H1 (cell line): ENCODE measurements at regions not wholly inside any gene's neighbourhood (a gene's known extent, or its start where the extent isn't known, plus 50 kb on each side); places are given as distances from the start of the nearest gene placed in this dataset.

Experiments
- CTCF ChIA-PET: fragments of 300-600 bp; sonication (Branson Sonifier 250); formaldehyde crosslinking; loops from one replicate; lab custom pipeline; 2021; ENCODE audit not compliant: partially characterized antibody; lab: Charles Lee
- POLR2A ChIA-PET: fragments of 300-600 bp; sonication (Branson Sonifier 250); formaldehyde crosslinking; loops from one replicate; lab custom pipeline; 2021; ENCODE audit warnings: inconsistent platforms; ENCODE audit not compliant: partially characterized antibody; lab: Charles Lee
- DNase-seq, 2 experiments: peaks; one replicate each; pipeline versions ENCODE4 v3.0.0 to v3.0.0-alpha.2; 2010 to 2022; ENCODE audit warnings: low spot score in 2 of 2, low read depth in 1 of 2, mixed read lengths in 1 of 2
- FAIRE-seq: peaks from 2 replicates; lab custom pipeline; 2011; peaks lifted over from hg19 to GRCh38; lab: Jason Lieb, UNC
- H2AFZ ChIP-seq: 2 replicates; pipeline ENCODE4 v1.8.1; 2012; ENCODE audit warnings: low read length, inconsistent platforms
- H2AK5ac ChIP-seq: 2 replicates; pipeline ENCODE4 v1.6.1; 2013; ENCODE audit warnings: low read depth, low read length
- H2BK120ac ChIP-seq: replicated peaks from 2 replicates; pipeline ENCODE3; 2013; ENCODE audit warnings: low read depth, low read length, inconsistent platforms
- H2BK12ac ChIP-seq: 2 replicates; pipeline ENCODE4 v1.6.1; 2013; ENCODE audit warnings: low read depth, low read length
- H2BK15ac ChIP-seq: 2 replicates; pipeline ENCODE4 v1.6.1; 2013; ENCODE audit warnings: low read length
- H2BK20ac ChIP-seq: 2 replicates; pipeline ENCODE4 v1.6.1; 2013; ENCODE audit warnings: low read length
- H2BK5ac ChIP-seq: 2 replicates; pipeline ENCODE4 v1.6.1; 2013; ENCODE audit warnings: low read depth, low read length
- H3K14ac ChIP-seq: 2 replicates; pipeline ENCODE4 v1.6.1; 2013; ENCODE audit warnings: inconsistent platforms; ENCODE audit not compliant: insufficient read length
- H3K18ac ChIP-seq: 2 replicates; pipeline ENCODE4 v1.6.1; 2013; ENCODE audit warnings: low read length; ENCODE audit errors: extremely low read depth
- H3K23ac ChIP-seq: 2 replicates; pipeline ENCODE4 v1.6.1; 2013; ENCODE audit warnings: inconsistent platforms; ENCODE audit not compliant: insufficient read length
- H3K23me2 ChIP-seq: 2 replicates; pipeline ENCODE4 v1.6.1; 2013; ENCODE audit warnings: low read depth, low read length
- H3K27ac ChIP-seq: 2 replicates; pipeline ENCODE4 v1.6.1; 2011; ENCODE audit warnings: low read depth, low read length, inconsistent platforms
- H3K27me3 ChIP-seq, 4 experiments: replicated peaks in 1 of 4; 1 replicate in 1 of 4; 2 replicates in 3 of 4; pipeline versions ENCODE4 v1.6.1 to v1.8.1; 2011 to 2013; ENCODE audit warnings: low read length in 3 of 4, mild to moderate bottlenecking in 3 of 4, inconsistent platforms in 2 of 4, mixed read lengths in 2 of 4, moderate library complexity in 1 of 4; ENCODE audit not compliant: control insufficient read depth in 3 of 4, insufficient read depth in 3 of 4; ENCODE audit errors: extremely low read depth in 1 of 4
- H3K36me3 ChIP-seq, 4 experiments: 2 replicates each; pipeline versions ENCODE4 v1.6.1 to v1.8.1; 2011 to 2013; ENCODE audit warnings: mild to moderate bottlenecking in 4 of 4, low read length in 3 of 4, moderate library complexity in 2 of 4, control low read depth in 1 of 4, inconsistent platforms in 1 of 4; ENCODE audit not compliant: insufficient read depth in 4 of 4, control insufficient read depth in 2 of 4
- H3K4ac ChIP-seq: replicated peaks from 2 replicates; pipeline ENCODE3; 2013; ENCODE audit warnings: low read length, low read depth, mixed read lengths, inconsistent platforms; ENCODE audit not compliant: insufficient read length
- H3K4me1 ChIP-seq, 4 experiments: replicated peaks in 1 of 4; 1 replicate in 1 of 4; 2 replicates in 3 of 4; pipeline versions ENCODE4 v1.6.1 to v1.8.1; 2011 to 2013; ENCODE audit warnings: low read length in 3 of 4, inconsistent platforms in 2 of 4, mixed read lengths in 1 of 4; ENCODE audit not compliant: insufficient read depth in 4 of 4, control insufficient read depth in 3 of 4
- H3K4me2 ChIP-seq, 2 experiments: 2 replicates each; pipeline versions ENCODE4 v1.6.1 to v1.8.1; 2011 to 2013; ENCODE audit warnings: low read depth in 2 of 2, low read length in 2 of 2, control low read depth in 1 of 2, inconsistent platforms in 1 of 2, mild to moderate bottlenecking in 1 of 2; ENCODE audit not compliant: insufficient read depth in 1 of 2
- H3K4me3 ChIP-seq, 4 experiments: fragments of 200-600, 300-600 bp in 1 of 4; sonication (generic), shearing (Covaris generic), sonication (Bioruptor Twin) in 1 of 4; 2 replicates each; pipeline versions ENCODE4 v1.5.1 to v1.8.1; 2011 to 2016; ENCODE audit warnings: low read length in 4 of 4, low read depth in 3 of 4, control low read depth in 2 of 4, inconsistent platforms in 2 of 4, mild to moderate bottlenecking in 2 of 4, mixed read lengths in 1 of 4, moderate library complexity in 1 of 4; ENCODE audit not compliant: insufficient read depth in 2 of 4; ENCODE audit errors: extremely low read depth in 1 of 4
- H3K56ac ChIP-seq: replicated peaks from 2 replicates; pipeline ENCODE3; 2013; ENCODE audit warnings: low read depth, mild to moderate bottlenecking, mixed read lengths, low read length, inconsistent platforms; ENCODE audit not compliant: insufficient read length
- H3K79me1 ChIP-seq: 2 replicates; pipeline ENCODE4 v1.6.1; 2013; ENCODE audit warnings: low read depth, low read length, control low read depth
- H3K79me2 ChIP-seq, 2 experiments: 2 replicates each; pipeline versions ENCODE4 v1.6.1 to v1.8.1; 2012 to 2013; ENCODE audit warnings: low read length in 2 of 2, mild to moderate bottlenecking in 2 of 2, inconsistent platforms in 1 of 2; ENCODE audit not compliant: insufficient read depth in 2 of 2, control insufficient read depth in 1 of 2
- H3K9ac ChIP-seq, 4 experiments: replicated peaks in 1 of 4; 1 replicate in 1 of 4; 2 replicates in 3 of 4; pipeline versions ENCODE4 v1.6.1 to v1.8.1; 2011 to 2013; ENCODE audit warnings: low read depth in 3 of 4, low read length in 3 of 4, control low read depth in 2 of 4, mild to moderate bottlenecking in 2 of 4, moderate library complexity in 2 of 4, inconsistent platforms in 1 of 4; ENCODE audit errors: extremely low read depth in 1 of 4
- H3K9me3 ChIP-seq, 2 experiments: 2 replicates each; pipeline versions ENCODE4 v1.6.1 to v1.8.1; 2012 to 2013; ENCODE audit warnings: mild to moderate bottlenecking in 2 of 2, moderate library complexity in 2 of 2, control low read depth in 1 of 2, inconsistent platforms in 1 of 2, low read depth in 1 of 2, low read length in 1 of 2, mixed read lengths in 1 of 2; ENCODE audit not compliant: insufficient read depth in 2 of 2
- H4K20me1 ChIP-seq, 2 experiments: replicated peaks in 1 of 2; 2 replicates each; pipeline versions ENCODE3 to v1.8.1; 2011 to 2013; ENCODE audit warnings: inconsistent platforms in 2 of 2, low read length in 2 of 2, mild to moderate bottlenecking in 1 of 2; ENCODE audit not compliant: insufficient read depth in 2 of 2, control insufficient read depth in 1 of 2
- H4K5ac ChIP-seq: 2 replicates; pipeline ENCODE4 v1.6.1; 2013; ENCODE audit warnings: low read length, low read depth, mixed read lengths, inconsistent platforms; ENCODE audit not compliant: insufficient read length
- H4K8ac ChIP-seq: 2 replicates; pipeline ENCODE4 v1.8.0; 2013; ENCODE audit warnings: mild to moderate bottlenecking, moderate library complexity, low read length, inconsistent platforms; ENCODE audit not compliant: insufficient read depth; ENCODE audit errors: extremely low read depth
- H4K91ac ChIP-seq: replicated peaks from 2 replicates; pipeline ENCODE3; 2013; ENCODE audit warnings: low read length, mixed read lengths, inconsistent platforms; ENCODE audit not compliant: insufficient read length
- ASH2L ChIP-seq: fragments of 200-600, 300-600 bp; sonication (generic); IDR thresholded peaks from one replicate; pipeline ENCODE4 v1.7.1; 2017; ENCODE audit warnings: low read length
- CBX5 ChIP-seq: fragments of 300-800, 300-1000 bp; sonication (generic); IDR thresholded peaks from 2 replicates; pipeline ENCODE4 v1.7.1; 2016; ENCODE audit warnings: antibody characterized with exemption, low read length, low read depth
- CBX8 ChIP-seq: fragments of 300-800, 300-1000 bp; sonication (generic); IDR thresholded peaks from 2 replicates; pipeline ENCODE4 v1.7.1; 2016; ENCODE audit warnings: low read depth, low read length, borderline replicate concordance
- EGR1 ChIP-seq: IDR thresholded peaks from 2 replicates; pipeline ENCODE4 v1.6.1; 2011; ENCODE audit warnings: low read depth, low read length, borderline replicate concordance
- EP300 ChIP-seq, 2 experiments: IDR thresholded peaks; 1 replicate in 1 of 2; 2 replicates in 1 of 2; pipeline ENCODE4 v1.6.1; 2011 to 2012; ENCODE audit warnings: low read depth in 2 of 2, low read length in 2 of 2, mild to moderate bottlenecking in 2 of 2, borderline replicate concordance in 1 of 2, inconsistent platforms in 1 of 2, moderate library complexity in 1 of 2
- JUN ChIP-seq: IDR thresholded peaks from 2 replicates; pipeline ENCODE4 v1.6.1; 2011; ENCODE audit warnings: low read depth, mild to moderate bottlenecking, improper control_type of control experiment, low read length
- POLR2AphosphoS5 ChIP-seq: IDR thresholded peaks from 2 replicates; pipeline ENCODE4 v1.6.1; 2011; ENCODE audit warnings: low read depth, low read length
- RFX5 ChIP-seq: IDR thresholded peaks from 2 replicates; pipeline ENCODE4 v1.6.1; 2011; ENCODE audit warnings: low read depth, low read length, improper control_type of control experiment, borderline replicate concordance
- SIRT6 ChIP-seq: IDR thresholded peaks from one replicate; pipeline ENCODE4 v1.7.1; 2012; ENCODE audit warnings: low read length, inconsistent platforms
- SP4 ChIP-seq: IDR thresholded peaks from 2 replicates; pipeline ENCODE4 v1.6.1; 2012; ENCODE audit warnings: low read length, inconsistent platforms
- TAF7 ChIP-seq: optimal IDR thresholded peaks from 2 replicates; pipeline ENCODE3; 2011; ENCODE audit warnings: low read depth, mild to moderate bottlenecking, inconsistent platforms, low read length, moderate library complexity, borderline replicate concordance
- ZNF274 ChIP-seq: IDR thresholded peaks from 2 replicates; pipeline ENCODE4 v1.7.0; 2012; ENCODE audit warnings: low read length, borderline replicate concordance; ENCODE audit errors: extremely low read depth
- WGBS, 2 experiments: shearing (Covaris generic) in 1 of 2; methylation state at CpG; one replicate each; pipeline versions ENCODE4 v1.1.6 to v1.1.7; 2013 to 2015; ENCODE audit warnings: low lambda C conversion rate in 2 of 2, mixed read lengths in 2 of 2, inconsistent platforms in 1 of 2, low coverage in 1 of 2, missing lambda C conversion rate in 1 of 2; ENCODE audit not compliant: insufficient replicate concordance in 2 of 2, insufficient coverage in 1 of 2, insufficient read length in 1 of 2; ENCODE audit errors: extremely low coverage in 1 of 2, missing lambda C conversion rate in 1 of 2; 5-methylcytosine and 5-hydroxymethylcytosine counted together
- TF ChIP-seq, protein P1 (sequence below): IDR thresholded peaks from 2 replicates; pipeline ENCODE4 v1.6.1; 2012; ENCODE audit warnings: inconsistent platforms
- TF ChIP-seq, protein P2 (sequence below): IDR thresholded peaks from 2 replicates; pipeline ENCODE4 v1.6.1; 2012; ENCODE audit warnings: low read length, inconsistent platforms

DNA sequence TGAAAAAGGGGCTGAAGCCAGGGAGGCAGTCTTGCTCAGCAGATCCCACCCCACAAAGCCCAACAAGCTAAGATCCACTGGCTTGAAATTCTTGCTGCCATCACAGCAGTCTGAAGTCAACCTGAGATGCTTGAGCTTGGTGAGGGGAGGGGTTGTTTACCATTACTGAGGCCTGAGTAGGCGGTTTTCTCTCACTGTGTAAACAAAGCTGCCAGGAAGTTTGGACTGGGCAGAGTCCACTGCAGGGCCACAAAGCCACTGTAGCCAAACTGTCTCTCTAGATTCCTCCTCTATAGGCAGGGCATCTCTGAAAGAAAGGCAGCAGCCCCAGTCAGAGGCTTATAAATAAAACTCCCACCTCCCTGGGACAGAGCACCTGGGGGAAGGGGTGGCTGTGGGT lies 746.1 kb upstream of the LRRC4C start:
- no peaks in the 10 kb centered on the region for H3K9me3 ChIP-seq
- H2BK20ac ChIP-seq = no peak overlapping the region
- no peaks in the 10 kb centered on the region for H3K36me3 ChIP-seq
- H2BK12ac ChIP-seq = no peak overlapping the region
- no peak overlapping the region for H2BK120ac ChIP-seq
- no peak overlapping the region for H4K5ac ChIP-seq
- H4K20me1 ChIP-seq = no peaks in the 10 kb centered on the region
- H3K56ac ChIP-seq = no peak overlapping the region
- H3K27me3 ChIP-seq = no peaks in the 10 kb centered on the region
- no peak overlapping the region for H3K4ac ChIP-seq
- no peak overlapping the region for H2BK15ac ChIP-seq
- no peak overlapping the region for H2AK5ac ChIP-seq
- no peak overlapping the region for H4K8ac ChIP-seq
- H2AFZ ChIP-seq = peak overlapping the region; percentile 88
- no peaks in the 10 kb centered on the region for H3K23me2 ChIP-seq
- no peaks in the 10 kb centered on the region for H3K4me1 ChIP-seq
- ChIA-PET CTCF (no interaction called here), POLR2A (no interaction called here)
- H3K4me3 ChIP-seq = no peak overlapping the region
- 80% methylated on average over 1 of the region's 1 CpG; no CpG with 5 or more reads in 1 of the 2 experiments for WGBS, 2 experiments
- FAIRE-seq = no peak
- no peak overlapping the region for H3K14ac ChIP-seq
- no peak overlapping the region for H3K23ac ChIP-seq
- H3K9ac ChIP-seq = no peak overlapping the region
- no peak for TF ChIP-seq ZNF274
- no peak for TF ChIP-seq CBX8
- no peak for TF ChIP-seq TAF7
- TF ChIP-seq RFX5 = no peak
- no peak for TF ChIP-seq JUN
- TF ChIP-seq, protein P1, sequence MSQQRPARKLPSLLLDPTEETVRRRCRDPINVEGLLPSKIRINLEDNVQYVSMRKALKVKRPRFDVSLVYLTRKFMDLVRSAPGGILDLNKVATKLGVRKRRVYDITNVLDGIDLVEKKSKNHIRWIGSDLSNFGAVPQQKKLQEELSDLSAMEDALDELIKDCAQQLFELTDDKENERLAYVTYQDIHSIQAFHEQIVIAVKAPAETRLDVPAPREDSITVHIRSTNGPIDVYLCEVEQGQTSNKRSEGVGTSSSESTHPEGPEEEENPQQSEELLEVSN = no peak
- no peak for TF ChIP-seq POLR2AphosphoS5
- no peak for TF ChIP-seq CBX5
- TF ChIP-seq EP300 (IDR thresholded peaks at IDR 0.05; ENCODE audit: borderline replicate concordance in 1 of 2, low read depth in 2 of 2, low read length in 2 of 2) = no peak
- TF ChIP-seq, protein P2, sequence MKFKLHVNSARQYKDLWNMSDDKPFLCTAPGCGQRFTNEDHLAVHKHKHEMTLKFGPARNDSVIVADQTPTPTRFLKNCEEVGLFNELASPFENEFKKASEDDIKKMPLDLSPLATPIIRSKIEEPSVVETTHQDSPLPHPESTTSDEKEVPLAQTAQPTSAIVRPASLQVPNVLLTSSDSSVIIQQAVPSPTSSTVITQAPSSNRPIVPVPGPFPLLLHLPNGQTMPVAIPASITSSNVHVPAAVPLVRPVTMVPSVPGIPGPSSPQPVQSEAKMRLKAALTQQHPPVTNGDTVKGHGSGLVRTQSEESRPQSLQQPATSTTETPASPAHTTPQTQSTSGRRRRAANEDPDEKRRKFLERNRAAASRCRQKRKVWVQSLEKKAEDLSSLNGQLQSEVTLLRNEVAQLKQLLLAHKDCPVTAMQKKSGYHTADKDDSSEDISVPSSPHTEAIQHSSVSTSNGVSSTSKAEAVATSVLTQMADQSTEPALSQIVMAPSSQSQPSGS = no peak
- TF ChIP-seq SIRT6 = no peak
- no peak for TF ChIP-seq ASH2L
- no peak for TF ChIP-seq EGR1
- no peak for TF ChIP-seq SP4
- H3K27ac ChIP-seq = no peak overlapping the region
- H3K79me2 ChIP-seq = no peaks in the 10 kb centered on the region
- H3K4me2 ChIP-seq = no peak overlapping the region
- DNase-seq = no peak
- no peak overlapping the region for H3K18ac ChIP-seq
- H2BK5ac ChIP-seq = no peak overlapping the region
- H3K79me1 ChIP-seq = no peaks in the 10 kb centered on the region
- no peak overlapping the region for H4K91ac ChIP-seq
